CD8-positive, alpha-beta memory T cell (primary cell): ENCODE measurements at regions not wholly inside any gene's neighbourhood (a gene's known extent, or its start where the extent isn't known, plus 50 kb on each side); places are given as distances from the start of the nearest gene placed in this dataset.

Source experiments
- CTCF ChIA-PET: fragments of 350-600 bp; sonication (Branson Sonifier 250); formaldehyde crosslinking; loops from one replicate; lab custom pipeline; 2021; ENCODE audit warnings: antibody characterized with exemption; lab: Charles Lee
- POLR2A ChIA-PET: fragments of 350-600 bp; sonication (Branson Sonifier 250); formaldehyde crosslinking; loops from one replicate; lab custom pipeline; 2021; ENCODE audit warnings: antibody characterized with exemption; lab: Charles Lee
- DNase-seq, 5 donors: peaks; one replicate each; pipeline versions ENCODE4 v3.0.0 to v3.0.0-alpha.2; 2020 to 2022; ENCODE audit warnings: mixed read lengths in 1 of 5
- H3K27ac ChIP-seq: one replicate; pipeline ENCODE4 v1.7.0; 2013; ENCODE audit warnings: low read depth, mild to moderate bottlenecking, low read length, moderate library complexity
- H3K27me3 ChIP-seq: 2 replicates; pipeline ENCODE4 v1.7.0; 2013; ENCODE audit warnings: low read length, mild to moderate bottlenecking; ENCODE audit not compliant: insufficient read depth, poor library complexity, severe bottlenecking
- H3K36me3 ChIP-seq: 2 replicates; pipeline ENCODE4 v1.7.0; 2013; ENCODE audit warnings: mild to moderate bottlenecking, low read length, moderate library complexity; ENCODE audit not compliant: insufficient read depth
- H3K4me1 ChIP-seq: 2 replicates; pipeline ENCODE4 v1.7.0; 2013; ENCODE audit warnings: mild to moderate bottlenecking, low read length, moderate library complexity; ENCODE audit not compliant: insufficient read depth
- H3K4me3 ChIP-seq: 2 replicates; pipeline ENCODE4 v1.7.0; 2013; ENCODE audit warnings: mild to moderate bottlenecking, low read length
- H3K9me3 ChIP-seq: 2 replicates; pipeline ENCODE4 v1.7.0; 2013; ENCODE audit warnings: mild to moderate bottlenecking, low read length
- H3K27ac Mint-ChIP-seq, 8 donors: one replicate each; pipeline ENCODE4 v1.8.0; 2020 to 2021; ENCODE audit warnings: mixed read lengths in 8 of 8, mild to moderate bottlenecking in 6 of 8, inconsistent platforms in 3 of 8, moderate library complexity in 3 of 8
- H3K27me3 Mint-ChIP-seq, 2 donors: one replicate each; pipeline ENCODE4 v1.8.0; 2020 to 2021; ENCODE audit warnings: mixed read lengths in 2 of 2, mild to moderate bottlenecking in 1 of 2, moderate library complexity in 1 of 2
- H3K36me3 Mint-ChIP-seq, 3 donors: one replicate each; pipeline ENCODE4 v1.8.0; 2020 to 2021; ENCODE audit warnings: mixed read lengths in 3 of 3, inconsistent platforms in 1 of 3, mild to moderate bottlenecking in 1 of 3
- H3K4me1 Mint-ChIP-seq, 3 donors: one replicate each; pipeline ENCODE4 v1.8.0; 2020 to 2021; ENCODE audit warnings: mixed read lengths in 3 of 3, inconsistent platforms in 1 of 3, mild to moderate bottlenecking in 1 of 3
- H3K4me3 Mint-ChIP-seq, 7 donors: one replicate each; pipeline ENCODE4 v1.8.0; 2020 to 2021; ENCODE audit warnings: mixed read lengths in 7 of 7, mild to moderate bottlenecking in 6 of 7, moderate library complexity in 4 of 7, inconsistent platforms in 2 of 7
- H3K9me3 Mint-ChIP-seq, 5 donors: one replicate each; pipeline ENCODE4 v1.8.0; 2020 to 2022; ENCODE audit warnings: mixed read lengths in 5 of 5, mild to moderate bottlenecking in 3 of 5, moderate library complexity in 2 of 5, inconsistent platforms in 1 of 5

- no peaks in the 10 kb centered on the region for H3K4me1 ChIP-seq
- Mint-ChIP-seq H3K4me3 (no peak overlapping the region), H3K4me1 (no peaks in the 10 kb centered on the region), H3K36me3 (peaks cover 0 to 1% (median 0%) of the 10 kb centered on the region in 3 donors), H3K27ac (no peak overlapping the region), H3K9me3 (no peaks in the 10 kb centered on the region), H3K27me3 (peaks cover 0 to 4% of the 10 kb centered on the region in 2 donors)
- no peak overlapping the region for H3K4me3 ChIP-seq
- H3K27me3 ChIP-seq = no peaks in the 10 kb centered on the region
- DNase-seq = no peak
- ChIA-PET POLR2A (no interaction called here), CTCF (no interaction called here)
- H3K9me3 ChIP-seq = no peaks in the 10 kb centered on the region
- no peaks in the 10 kb centered on the region for H3K36me3 ChIP-seq
- no peak overlapping the region for H3K27ac ChIP-seq
Measured at GRCh38 chr10:43863859-43864591, 215.3 kb upstream of the ZNF32 start.

DNA sequence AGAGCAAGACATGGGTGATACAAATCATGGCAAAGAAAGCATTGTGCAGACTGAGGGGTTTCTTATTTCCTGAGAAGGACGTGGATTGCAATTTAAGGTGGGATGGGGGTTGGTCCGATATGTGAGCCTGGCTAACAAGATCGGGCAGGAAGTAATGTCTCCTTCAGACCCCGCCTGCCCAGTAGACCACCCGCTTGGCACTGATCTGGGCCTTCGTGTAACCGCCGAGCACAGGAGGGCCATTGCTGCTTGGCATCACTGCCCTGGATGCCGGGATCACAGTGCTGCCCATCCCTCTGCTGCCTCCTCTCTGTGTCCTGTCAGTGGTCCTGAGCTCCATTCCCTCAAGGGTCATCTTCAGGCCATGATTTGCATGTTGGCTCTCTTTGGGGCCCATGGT, 214.6 kb upstream of the ZNF32 start:
- H3K27me3 ChIP-seq = no peaks in the 10 kb centered on the region
- POLR2A ChIA-PET = no interaction called here
- H3K4me3 ChIP-seq = no peak overlapping the region
- Mint-ChIP-seq H3K9me3 (no peaks in the 10 kb centered on the region), H3K4me1 (no peaks in the 10 kb centered on the region), H3K36me3 (peaks cover 0 to 1% (median 0%) of the 10 kb centered on the region in 3 donors), H3K4me3 (no peak overlapping the region), H3K27ac (no peak overlapping the region), H3K27me3 (peaks cover 0 to 4% of the 10 kb centered on the region in 2 donors)
- no peak for DNase-seq
- H3K9me3 ChIP-seq = no peaks in the 10 kb centered on the region
- H3K4me1 ChIP-seq = no peaks in the 10 kb centered on the region
- CTCF ChIA-PET = no interaction called here
- H3K36me3 ChIP-seq = no peaks in the 10 kb centered on the region
- no peak overlapping the region for H3K27ac ChIP-seq

- ChIA-PET POLR2A (no interaction called here), CTCF (no interaction called here)
- Histone ChIP-seq H3K9me3 (no peaks in the 10 kb centered on the region), H3K4me1 (no peaks in the 10 kb centered on the region), H3K36me3 (no peaks in the 10 kb centered on the region), H3K27me3 (no peaks in the 10 kb centered on the region), H3K4me3 (no peak overlapping the region), H3K27ac (no peak overlapping the region)
- Mint-ChIP-seq H3K4me1 (no peaks in the 10 kb centered on the region), H3K4me3 (no peak overlapping the region), H3K36me3 (peaks cover 0 to 1% (median 0%) of the 10 kb centered on the region in 3 donors), H3K27ac (no peak overlapping the region), H3K9me3 (no peaks in the 10 kb centered on the region), H3K27me3 (peaks cover 0 to 4% of the 10 kb centered on the region in 2 donors)
- no peak for DNase-seq
Measured at GRCh38 chr10:43862756-43863155, 214.1 kb upstream of the ZNF32 start.

GRCh38 chr10:43861966-43862751, 213.5 kb upstream of the ZNF32 start:
- Histone ChIP-seq H3K4me3 (no peak overlapping the region), H3K9me3 (no peaks in the 10 kb centered on the region), H3K36me3 (no peaks in the 10 kb centered on the region), H3K4me1 (no peaks in the 10 kb centered on the region), H3K27ac (no peak overlapping the region), H3K27me3 (no peaks in the 10 kb centered on the region)
- no peak for DNase-seq
- Mint-ChIP-seq H3K36me3 (peaks cover 0 to 1% (median 0%) of the 10 kb centered on the region in 3 donors), H3K4me1 (no peaks in the 10 kb centered on the region), H3K9me3 (no peaks in the 10 kb centered on the region), H3K27me3 (peaks cover 0 to 4% of the 10 kb centered on the region in 2 donors), H3K27ac (no peak overlapping the region), H3K4me3 (no peak overlapping the region)
- CTCF ChIA-PET = no interaction called here
- POLR2A ChIA-PET = no interaction called here

DNA sequence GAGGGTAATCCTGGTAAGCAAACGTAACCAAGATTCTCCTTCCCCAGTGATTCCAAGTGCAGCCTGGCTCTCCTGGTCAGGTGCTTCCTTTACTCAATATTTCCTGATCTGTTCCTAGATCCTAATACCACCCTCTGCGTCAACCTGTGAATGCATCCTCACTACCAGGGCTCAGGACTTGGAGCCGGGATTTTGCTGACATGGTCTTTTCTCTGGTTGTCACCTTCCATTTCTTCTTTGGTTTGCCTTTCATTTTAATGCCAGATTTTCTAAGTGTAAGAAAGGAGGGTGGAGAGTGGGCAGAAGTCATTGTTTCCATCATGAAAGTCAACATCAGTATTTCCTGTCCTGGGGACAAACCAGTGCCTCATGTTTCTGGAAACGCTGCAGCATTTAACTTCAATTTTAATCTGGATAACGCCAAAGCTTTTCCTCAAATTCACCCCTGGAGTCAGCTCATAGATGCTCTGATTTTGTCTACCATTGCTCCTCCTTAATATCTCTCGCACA, 210.4 kb upstream of the ZNF32 start:
- H3K27ac Mint-ChIP-seq = no peak overlapping the region
- DNase-seq = no peak
- POLR2A ChIA-PET = no interaction called here

DNA sequence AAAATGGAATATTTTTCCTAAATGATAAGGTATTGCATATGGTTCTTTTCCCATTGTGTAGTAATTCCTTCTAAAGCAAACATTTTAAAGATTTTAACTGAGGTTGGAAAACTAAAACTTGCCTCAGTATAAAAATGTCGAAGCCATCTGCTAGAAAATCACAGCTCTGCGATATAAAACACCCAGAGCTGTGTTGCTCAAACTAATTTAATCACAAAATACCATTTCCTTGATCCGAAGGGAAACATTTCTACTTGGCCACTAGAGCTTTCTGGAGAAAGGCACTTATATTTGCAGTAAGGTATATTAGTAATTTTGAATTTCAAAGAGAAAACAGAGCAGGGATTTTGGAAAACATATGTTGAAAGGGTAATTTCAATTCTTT, 209.2 kb upstream of the ZNF32 start:
- no peaks in the 10 kb centered on the region for H3K27me3 ChIP-seq
- H3K36me3 ChIP-seq = no peaks in the 10 kb centered on the region
- H3K27ac Mint-ChIP-seq = no peak overlapping the region
- no peaks in the 10 kb centered on the region for H3K4me1 Mint-ChIP-seq
- H3K4me1 ChIP-seq = no peaks in the 10 kb centered on the region
- H3K4me3 Mint-ChIP-seq = no peak overlapping the region
- H3K9me3 ChIP-seq = no peaks in the 10 kb centered on the region
- no peak overlapping the region for H3K27ac ChIP-seq
- H3K27me3 Mint-ChIP-seq = peaks cover 3% of the 10 kb centered on the region in 2 donors
- ChIA-PET CTCF (interaction anchor here (1.1 kb wide), 1 partner anchor 8 kb away, joined by 3 read pairs; no protein-coding TSS in a partner anchor), POLR2A (no interaction called here)
- H3K4me3 ChIP-seq = no peak overlapping the region
- no peaks in the 10 kb centered on the region for H3K36me3 Mint-ChIP-seq
- H3K9me3 Mint-ChIP-seq = no peaks in the 10 kb centered on the region
- DNase-seq = no peak

More for the DNA sequence above, 210.4 kb upstream of the ZNF32 start:
- no peaks in the 10 kb centered on the region for H3K9me3 ChIP-seq
- H3K4me3 ChIP-seq = no peak overlapping the region
- no peaks in the 10 kb centered on the region for H3K4me1 ChIP-seq
- CTCF ChIA-PET = no interaction called here
- H3K27me3 Mint-ChIP-seq = peaks cover 0 to 2% of the 10 kb centered on the region in 2 donors
- no peak overlapping the region for H3K4me3 Mint-ChIP-seq
- H3K27me3 ChIP-seq = no peaks in the 10 kb centered on the region
- H3K9me3 Mint-ChIP-seq = no peaks in the 10 kb centered on the region
- H3K4me1 Mint-ChIP-seq = no peaks in the 10 kb centered on the region
- no peak overlapping the region for H3K27ac ChIP-seq
- no peaks in the 10 kb centered on the region for H3K36me3 Mint-ChIP-seq
- H3K36me3 ChIP-seq = no peaks in the 10 kb centered on the region

DNA sequence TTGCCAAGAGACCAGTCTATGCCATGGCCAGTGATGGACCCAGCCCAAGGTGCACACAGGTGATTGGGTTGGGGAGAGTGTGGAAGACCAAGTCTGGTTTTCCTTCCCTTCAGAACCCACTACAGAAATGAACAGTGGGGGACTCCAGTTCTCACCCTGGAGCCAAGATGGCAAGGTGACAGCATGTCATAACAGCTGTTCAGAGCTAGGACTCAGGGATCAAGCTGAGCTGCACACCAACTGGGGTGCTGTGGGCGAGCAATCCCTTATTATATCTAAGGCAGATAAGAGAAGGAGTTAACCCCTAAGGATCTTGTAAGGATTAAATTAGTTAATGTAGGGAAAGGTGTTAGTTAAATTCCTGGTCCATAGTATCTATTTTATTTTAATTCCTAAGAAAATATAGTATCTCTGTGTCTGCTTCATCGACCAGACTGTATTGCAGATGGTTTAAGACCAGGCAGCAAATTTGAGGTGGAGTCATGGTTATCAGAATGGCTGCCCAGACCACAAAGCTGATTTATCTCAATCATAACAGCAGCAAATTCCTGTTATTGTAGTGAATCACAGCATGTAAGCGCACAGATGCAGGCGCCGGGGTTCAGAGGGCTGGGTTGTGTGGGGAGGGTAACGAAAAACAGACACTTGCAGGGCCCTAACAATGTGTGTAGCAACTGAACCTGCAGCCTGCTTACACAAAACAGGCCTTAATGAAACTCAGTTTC, 208.7 kb upstream of the ZNF32 start:
- Histone ChIP-seq H3K9me3 (no peaks in the 10 kb centered on the region), H3K27ac (no peak overlapping the region), H3K27me3 (no peaks in the 10 kb centered on the region), H3K4me3 (no peak overlapping the region), H3K4me1 (no peaks in the 10 kb centered on the region), H3K36me3 (no peaks in the 10 kb centered on the region)
- ChIA-PET CTCF (interaction anchor here (1.1 kb wide), 1 partner anchor 9 kb away, joined by 3 read pairs; no protein-coding TSS in a partner anchor), POLR2A (no interaction called here)
- Mint-ChIP-seq H3K36me3 (no peaks in the 10 kb centered on the region), H3K27me3 (peaks cover 5% of the 10 kb centered on the region in 2 donors), H3K9me3 (no peaks in the 10 kb centered on the region), H3K4me1 (no peaks in the 10 kb centered on the region), H3K27ac (peak overlapping the region in 1 of 8 donors; percentile 11), H3K4me3 (no peak overlapping the region)
- no peak for DNase-seq

GRCh38 chr10:43856299-43856698, 207.6 kb upstream of the ZNF32 start:
- Mint-ChIP-seq H3K4me3 (no peak overlapping the region), H3K27ac (no peak overlapping the region), H3K36me3 (no peaks in the 10 kb centered on the region), H3K9me3 (no peaks in the 10 kb centered on the region), H3K27me3 (peaks cover 5% of the 10 kb centered on the region in 2 donors), H3K4me1 (no peaks in the 10 kb centered on the region)
- Histone ChIP-seq H3K36me3 (no peaks in the 10 kb centered on the region), H3K27ac (no peak overlapping the region), H3K4me3 (no peak overlapping the region), H3K4me1 (no peaks in the 10 kb centered on the region), H3K9me3 (no peaks in the 10 kb centered on the region), H3K27me3 (no peaks in the 10 kb centered on the region)
- ChIA-PET POLR2A (no interaction called here), CTCF (no interaction called here)
- no peak for DNase-seq
